ENCODE measurements at regions not wholly inside any gene's neighbourhood (a gene's known extent, or its start where the extent isn't known, plus 50 kb on each side); places are given as distances from the start of the nearest gene placed in this dataset.

- H3K9me3 ChIP-seq (ENCODE audit: control insufficient read depth in 2 of 2, low read length in 2 of 2): no peaks in the 10 kb centered on the region
- H3K9ac ChIP-seq (ENCODE audit: low read length in 2 of 2): no peak overlapping the region
- H3K36me3 ChIP-seq (ENCODE audit: control insufficient read depth in 2 of 2, insufficient read depth in 2 of 2, low read length in 2 of 2): no peaks in the 10 kb centered on the region
- H3K4me3 ChIP-seq (ENCODE audit: low read length in 2 of 2): no peak overlapping the region
- no peaks in the 10 kb centered on the region for H3K4me1 ChIP-seq (ENCODE audit: control insufficient read depth, insufficient read depth, low read length)
- H3K27ac ChIP-seq (ENCODE audit: low read length): no peak overlapping the region
- H3K27me3 ChIP-seq (ENCODE audit: control insufficient read depth in 1 of 2, insufficient read depth in 2 of 2, low read length in 2 of 2): peaks cover 0 to 2% of the 10 kb centered on the region in 2 donors
Measured at GRCh38 chr18:34345738-34346137, 121.0 kb upstream of the NOL4 start.

DNA sequence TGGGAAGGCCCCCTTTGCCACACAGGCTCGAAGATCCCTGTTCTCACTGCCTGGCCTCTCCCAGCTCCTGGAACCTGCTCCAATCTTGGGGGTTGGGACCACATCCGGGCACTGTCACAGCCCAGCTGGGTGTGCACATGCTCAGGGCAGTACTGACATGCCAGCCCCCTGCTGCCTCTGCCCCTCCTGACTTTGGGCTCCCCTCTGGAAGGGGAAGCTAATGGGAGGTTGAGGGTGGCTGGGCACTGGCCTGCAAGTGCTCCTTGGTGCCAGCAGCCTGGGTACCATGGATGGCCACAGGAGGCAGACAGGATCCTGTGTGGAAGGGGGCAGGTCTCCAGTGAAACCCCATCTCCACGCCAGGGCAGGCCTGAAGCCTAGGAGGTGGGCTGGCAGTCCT lies 126.1 kb upstream of the NOL4 start:
- Histone ChIP-seq H3K9me3 (ENCODE audit: control insufficient read depth in 2 of 2, low read length in 2 of 2) (no peaks in the 10 kb centered on the region), H3K4me1 (ENCODE audit: control insufficient read depth, insufficient read depth, low read length) (no peaks in the 10 kb centered on the region), H3K4me3 (ENCODE audit: low read length in 2 of 2) (no peak overlapping the region), H3K27me3 (ENCODE audit: control insufficient read depth in 1 of 2, insufficient read depth in 2 of 2, low read length in 2 of 2) (peaks cover 0 to 2% of the 10 kb centered on the region in 2 donors), H3K27ac (ENCODE audit: low read length) (no peak overlapping the region), H3K9ac (ENCODE audit: low read length in 2 of 2) (no peak overlapping the region), H3K36me3 (ENCODE audit: control insufficient read depth in 2 of 2, insufficient read depth in 2 of 2, low read length in 2 of 2) (no peaks in the 10 kb centered on the region)

DNA sequence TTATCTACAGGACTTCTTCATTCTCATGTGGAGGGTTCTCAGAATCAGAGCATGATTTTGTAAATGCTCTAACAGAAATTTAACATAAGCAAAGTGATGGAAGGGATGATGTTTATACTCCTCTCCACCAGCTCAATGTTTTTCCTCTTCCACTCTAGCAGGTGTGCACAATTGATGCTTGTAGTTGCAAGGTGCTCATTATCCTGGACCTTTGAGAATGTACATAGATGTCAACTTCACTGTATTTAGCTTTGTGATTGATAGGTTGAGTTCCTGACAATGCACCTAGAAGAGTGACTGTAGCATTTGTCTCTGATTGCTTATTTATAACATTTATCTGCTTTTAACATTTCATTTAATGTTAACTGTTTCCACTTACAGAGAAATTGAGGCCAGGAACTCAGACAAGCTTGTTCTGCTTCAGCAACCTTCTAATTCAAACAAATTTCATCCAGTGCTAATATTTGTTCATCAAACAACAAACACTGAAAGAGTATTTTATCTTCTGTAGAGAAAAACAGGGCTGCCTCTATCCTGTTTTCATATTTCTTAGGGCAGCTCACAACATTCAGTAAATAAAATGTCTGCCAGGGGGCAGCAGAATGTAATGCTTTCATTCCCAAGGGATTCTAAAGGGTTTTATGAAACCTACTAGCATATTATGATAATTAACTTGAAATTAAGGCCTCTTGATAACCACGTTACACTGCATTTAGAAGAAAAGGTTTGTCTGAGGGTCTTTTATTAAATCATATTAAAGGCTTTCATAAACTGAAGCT lies 127.9 kb upstream of the NOL4 start:
- H3K4me1 ChIP-seq (ENCODE audit: control insufficient read depth, insufficient read depth, low read length): no peaks in the 10 kb centered on the region
- no peak overlapping the region for H3K27ac ChIP-seq (ENCODE audit: low read length)
- H3K36me3 ChIP-seq (ENCODE audit: control insufficient read depth in 2 of 2, insufficient read depth in 2 of 2, low read length in 2 of 2): no peaks in the 10 kb centered on the region
- no peak overlapping the region for H3K9ac ChIP-seq (ENCODE audit: low read length in 2 of 2)
- H3K9me3 ChIP-seq (ENCODE audit: control insufficient read depth in 2 of 2, low read length in 2 of 2): no peaks in the 10 kb centered on the region
- H3K4me3 ChIP-seq (ENCODE audit: low read length in 2 of 2): no peak overlapping the region
- H3K27me3 ChIP-seq (ENCODE audit: control insufficient read depth in 1 of 2, insufficient read depth in 2 of 2, low read length in 2 of 2): no peaks in the 10 kb centered on the region

GRCh38 chr18:34354351-34354750 lies 129.6 kb upstream of the NOL4 start:
- Histone ChIP-seq H3K9me3 (ENCODE audit: control insufficient read depth in 2 of 2, low read length in 2 of 2) (no peaks in the 10 kb centered on the region), H3K9ac (ENCODE audit: low read length in 2 of 2) (no peak overlapping the region), H3K4me3 (ENCODE audit: low read length in 2 of 2) (no peak overlapping the region), H3K27me3 (ENCODE audit: control insufficient read depth in 1 of 2, insufficient read depth in 2 of 2, low read length in 2 of 2) (no peaks in the 10 kb centered on the region), H3K27ac (ENCODE audit: low read length) (no peak overlapping the region), H3K36me3 (ENCODE audit: control insufficient read depth in 2 of 2, insufficient read depth in 2 of 2, low read length in 2 of 2) (no peaks in the 10 kb centered on the region), H3K4me1 (ENCODE audit: control insufficient read depth, insufficient read depth, low read length) (no peaks in the 10 kb centered on the region)

DNA sequence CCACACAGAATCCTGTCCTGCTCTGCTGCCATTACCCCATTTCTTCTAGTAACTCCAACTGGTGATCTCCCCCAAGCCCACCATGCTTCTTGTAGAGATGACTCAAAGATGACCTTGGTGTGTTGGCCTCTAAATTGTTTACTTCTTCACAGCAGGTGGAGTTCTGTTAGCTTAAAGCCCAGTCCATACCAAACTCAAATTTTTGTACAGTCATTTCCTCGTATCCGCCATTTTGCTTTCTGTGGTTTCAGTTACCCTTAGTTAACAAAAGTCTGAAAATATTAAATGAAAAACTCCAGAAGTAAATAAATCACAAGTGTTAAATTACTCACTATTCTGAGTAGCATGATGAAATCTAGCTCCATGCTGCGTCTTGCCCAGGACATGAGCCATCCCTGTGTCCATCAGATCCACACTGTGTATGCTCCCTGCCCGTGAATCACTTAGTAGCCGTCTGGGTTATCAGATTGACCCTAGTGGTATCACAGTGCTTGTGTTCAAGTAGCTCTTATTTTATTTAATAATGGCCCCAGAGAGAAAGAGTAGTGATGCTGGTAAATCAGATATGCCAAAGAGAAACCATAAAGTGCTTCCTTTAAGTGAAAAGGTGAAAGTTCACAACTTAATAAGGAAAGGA lies 133.3 kb upstream of the NOL4 start:
- no peaks in the 10 kb centered on the region for H3K36me3 ChIP-seq (ENCODE audit: control insufficient read depth in 2 of 2, insufficient read depth in 2 of 2, low read length in 2 of 2)
- no peak overlapping the region for H3K4me3 ChIP-seq (ENCODE audit: low read length in 2 of 2)
- H3K4me1 ChIP-seq (ENCODE audit: control insufficient read depth, insufficient read depth, low read length): no peaks in the 10 kb centered on the region
- no peak overlapping the region for H3K27ac ChIP-seq (ENCODE audit: low read length)
- H3K27me3 ChIP-seq (ENCODE audit: control insufficient read depth in 1 of 2, insufficient read depth in 2 of 2, low read length in 2 of 2): no peaks in the 10 kb centered on the region
- no peak overlapping the region for H3K9ac ChIP-seq (ENCODE audit: low read length in 2 of 2)
- H3K9me3 ChIP-seq (ENCODE audit: control insufficient read depth in 2 of 2, low read length in 2 of 2): no peaks in the 10 kb centered on the region

DNA sequence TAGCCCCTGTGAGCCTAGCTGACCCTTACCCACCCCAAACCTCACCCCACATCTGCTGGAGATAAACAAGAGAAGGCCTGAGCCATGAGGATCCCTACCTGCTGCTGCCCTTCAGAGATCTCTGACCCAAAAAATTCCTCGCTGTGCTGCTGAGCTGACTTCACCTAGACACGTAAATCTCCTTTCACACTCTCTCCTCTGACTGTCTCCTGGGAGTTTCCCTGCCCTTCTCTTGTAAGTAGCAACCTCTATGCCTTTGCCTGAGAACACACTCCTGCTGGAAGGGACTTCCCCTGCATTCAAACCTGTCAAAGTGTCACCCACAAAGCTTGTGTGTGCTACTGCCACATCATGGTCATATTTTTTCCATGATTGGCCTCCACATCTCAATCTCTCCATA lies 134.2 kb upstream of the NOL4 start:
- no peaks in the 10 kb centered on the region for H3K27me3 ChIP-seq (ENCODE audit: control insufficient read depth in 1 of 2, insufficient read depth in 2 of 2, low read length in 2 of 2)
- no peak overlapping the region for H3K27ac ChIP-seq (ENCODE audit: low read length)
- H3K4me1 ChIP-seq (ENCODE audit: control insufficient read depth, insufficient read depth, low read length): no peaks in the 10 kb centered on the region
- H3K9ac ChIP-seq (ENCODE audit: low read length in 2 of 2): no peak overlapping the region
- H3K9me3 ChIP-seq (ENCODE audit: control insufficient read depth in 2 of 2, low read length in 2 of 2): no peaks in the 10 kb centered on the region
- H3K4me3 ChIP-seq (ENCODE audit: low read length in 2 of 2): no peak overlapping the region
- H3K36me3 ChIP-seq (ENCODE audit: control insufficient read depth in 2 of 2, insufficient read depth in 2 of 2, low read length in 2 of 2): no peaks in the 10 kb centered on the region

- no peaks in the 10 kb centered on the region for H3K36me3 ChIP-seq (ENCODE audit: control insufficient read depth in 2 of 2, insufficient read depth in 2 of 2, low read length in 2 of 2)
- no peak overlapping the region for H3K9ac ChIP-seq (ENCODE audit: low read length in 2 of 2)
- H3K27ac ChIP-seq (ENCODE audit: low read length): no peak overlapping the region
- no peaks in the 10 kb centered on the region for H3K27me3 ChIP-seq (ENCODE audit: control insufficient read depth in 1 of 2, insufficient read depth in 2 of 2, low read length in 2 of 2)
- no peaks in the 10 kb centered on the region for H3K4me1 ChIP-seq (ENCODE audit: control insufficient read depth, insufficient read depth, low read length)
- no peak overlapping the region for H3K4me3 ChIP-seq (ENCODE audit: low read length in 2 of 2)
- H3K9me3 ChIP-seq (ENCODE audit: control insufficient read depth in 2 of 2, low read length in 2 of 2): no peaks in the 10 kb centered on the region
Measured at GRCh38 chr18:34364699-34365098, 140.0 kb upstream of the NOL4 start.

- Histone ChIP-seq H3K27me3 (ENCODE audit: control insufficient read depth in 1 of 2, insufficient read depth in 2 of 2, low read length in 2 of 2) (no peaks in the 10 kb centered on the region), H3K27ac (ENCODE audit: low read length) (no peak overlapping the region), H3K9ac (ENCODE audit: low read length in 2 of 2) (no peak overlapping the region), H3K4me1 (ENCODE audit: control insufficient read depth, insufficient read depth, low read length) (no peaks in the 10 kb centered on the region), H3K9me3 (ENCODE audit: control insufficient read depth in 2 of 2, low read length in 2 of 2) (no peaks in the 10 kb centered on the region), H3K4me3 (ENCODE audit: low read length in 2 of 2) (no peak overlapping the region), H3K36me3 (ENCODE audit: control insufficient read depth in 2 of 2, insufficient read depth in 2 of 2, low read length in 2 of 2) (no peaks in the 10 kb centered on the region)
Measured at GRCh38 chr18:34370704-34371395, 146.1 kb upstream of the NOL4 start.

GRCh38 chr18:34380326-34380725 lies 155.6 kb upstream of the NOL4 start:
- Histone ChIP-seq H3K4me3 (ENCODE audit: low read length in 2 of 2) (no peak overlapping the region), H3K9ac (ENCODE audit: low read length in 2 of 2) (no peak overlapping the region), H3K9me3 (ENCODE audit: control insufficient read depth in 2 of 2, low read length in 2 of 2) (no peaks in the 10 kb centered on the region), H3K36me3 (ENCODE audit: control insufficient read depth in 2 of 2, insufficient read depth in 2 of 2, low read length in 2 of 2) (no peaks in the 10 kb centered on the region), H3K27ac (ENCODE audit: low read length) (no peak overlapping the region), H3K4me1 (ENCODE audit: control insufficient read depth, insufficient read depth, low read length) (no peaks in the 10 kb centered on the region), H3K27me3 (ENCODE audit: control insufficient read depth in 1 of 2, insufficient read depth in 2 of 2, low read length in 2 of 2) (no peaks in the 10 kb centered on the region)

DNA sequence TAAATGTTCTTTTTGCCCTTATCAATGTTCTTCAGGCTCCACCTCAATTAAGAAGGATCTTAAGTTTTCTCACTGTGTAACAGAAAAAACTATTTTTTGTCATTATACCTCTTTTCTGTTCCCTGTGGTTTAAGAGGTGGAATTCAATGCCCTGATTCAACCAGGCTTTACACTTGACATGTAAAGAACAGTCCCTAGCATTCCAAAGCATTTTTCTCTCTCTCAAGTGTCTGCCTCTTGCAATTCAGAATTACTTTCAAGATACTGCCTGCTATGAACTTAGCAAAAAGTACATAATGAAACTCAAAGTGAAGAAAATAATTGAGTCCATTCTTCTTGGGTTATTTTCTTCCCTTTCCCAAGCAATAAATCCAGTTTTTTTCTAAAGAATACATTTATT lies 160.6 kb upstream of the NOL4 start:
- H3K9ac ChIP-seq (ENCODE audit: low read length in 2 of 2): no peak overlapping the region
- H3K4me1 ChIP-seq (ENCODE audit: control insufficient read depth, insufficient read depth, low read length): no peaks in the 10 kb centered on the region
- no peaks in the 10 kb centered on the region for H3K36me3 ChIP-seq (ENCODE audit: control insufficient read depth in 2 of 2, insufficient read depth in 2 of 2, low read length in 2 of 2)
- no peaks in the 10 kb centered on the region for H3K27me3 ChIP-seq (ENCODE audit: control insufficient read depth in 1 of 2, insufficient read depth in 2 of 2, low read length in 2 of 2)
- no peak overlapping the region for H3K4me3 ChIP-seq (ENCODE audit: low read length in 2 of 2)
- no peak overlapping the region for H3K27ac ChIP-seq (ENCODE audit: low read length)
- no peaks in the 10 kb centered on the region for H3K9me3 ChIP-seq (ENCODE audit: control insufficient read depth in 2 of 2, low read length in 2 of 2)

GRCh38 chr18:34386803-34387202 lies 162.1 kb upstream of the NOL4 start:
- Histone ChIP-seq H3K4me1 (ENCODE audit: control insufficient read depth, insufficient read depth, low read length) (no peaks in the 10 kb centered on the region), H3K9ac (ENCODE audit: low read length in 2 of 2) (no peak overlapping the region), H3K9me3 (ENCODE audit: control insufficient read depth in 2 of 2, low read length in 2 of 2) (no peaks in the 10 kb centered on the region), H3K27me3 (ENCODE audit: control insufficient read depth in 1 of 2, insufficient read depth in 2 of 2, low read length in 2 of 2) (no peaks in the 10 kb centered on the region), H3K27ac (ENCODE audit: low read length) (no peak overlapping the region), H3K4me3 (ENCODE audit: low read length in 2 of 2) (no peak overlapping the region), H3K36me3 (ENCODE audit: control insufficient read depth in 2 of 2, insufficient read depth in 2 of 2, low read length in 2 of 2) (no peaks in the 10 kb centered on the region)
